ENCODE measurements at regions not wholly inside any gene's neighbourhood (a gene's known extent, or its start where the extent isn't known, plus 50 kb on each side); places are given as distances from the start of the nearest gene placed in this dataset.
"Not testable (repeated sequence)": the region's sequence is repeated elsewhere in the genome, so short reads cannot be mapped to it uniquely, and the experiment has no call there.

DNA sequence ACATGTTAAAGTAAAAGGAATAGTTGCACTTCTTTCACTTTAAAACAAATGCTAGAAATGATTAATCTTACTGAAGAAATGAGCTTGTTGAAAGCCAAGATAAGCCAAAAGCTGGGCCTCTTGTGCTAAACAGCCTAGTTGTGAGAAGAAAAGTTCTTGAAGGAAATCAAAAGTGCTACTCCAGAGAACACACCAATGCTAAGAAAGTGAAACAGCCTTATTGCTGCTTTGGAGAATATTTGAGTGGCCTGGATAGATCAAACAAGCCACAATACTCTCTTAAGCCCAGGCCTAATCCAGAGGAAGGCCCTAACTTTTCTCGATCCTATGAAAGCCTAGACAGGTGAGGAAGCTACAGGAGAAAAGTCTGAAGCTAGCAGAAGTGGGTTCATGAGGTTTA, 967.9 kb upstream of the INTU start:
- Mint-ChIP-seq H3K27me3 (no peaks in the 10 kb centered on the region), H3K4me1 (no peaks in the 10 kb centered on the region), H3K4me3 (no peak overlapping the region), H3K36me3 (no peaks in the 10 kb centered on the region), H3K27ac (no peak overlapping the region), H3K9me3 (no peaks in the 10 kb centered on the region)

DNA sequence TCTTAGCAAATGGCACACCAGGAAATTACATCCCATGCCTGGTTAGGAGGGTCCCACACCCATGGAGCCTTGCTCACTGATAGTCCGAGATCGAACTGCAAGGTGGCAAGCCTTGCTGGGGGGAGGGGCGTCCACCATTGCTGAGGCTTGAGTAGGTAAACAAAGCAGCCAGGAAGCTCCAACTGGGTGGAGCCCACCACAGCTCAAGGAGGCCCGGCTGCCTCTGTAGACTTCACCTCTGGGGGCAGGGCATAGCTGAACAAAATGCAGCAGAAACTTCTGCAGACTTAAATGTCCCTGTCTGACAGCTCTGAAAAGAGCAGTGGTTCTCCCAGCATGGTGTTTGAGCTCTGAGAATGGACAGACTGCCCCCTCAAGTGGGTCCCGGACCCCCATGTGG, 962.7 kb upstream of the INTU start:
- H3K4me3 Mint-ChIP-seq, H3K9me3 Mint-ChIP-seq, H3K36me3 Mint-ChIP-seq, H3K4me1 Mint-ChIP-seq, H3K27ac Mint-ChIP-seq, H3K27me3 Mint-ChIP-seq: not testable (repeated sequence)

DNA sequence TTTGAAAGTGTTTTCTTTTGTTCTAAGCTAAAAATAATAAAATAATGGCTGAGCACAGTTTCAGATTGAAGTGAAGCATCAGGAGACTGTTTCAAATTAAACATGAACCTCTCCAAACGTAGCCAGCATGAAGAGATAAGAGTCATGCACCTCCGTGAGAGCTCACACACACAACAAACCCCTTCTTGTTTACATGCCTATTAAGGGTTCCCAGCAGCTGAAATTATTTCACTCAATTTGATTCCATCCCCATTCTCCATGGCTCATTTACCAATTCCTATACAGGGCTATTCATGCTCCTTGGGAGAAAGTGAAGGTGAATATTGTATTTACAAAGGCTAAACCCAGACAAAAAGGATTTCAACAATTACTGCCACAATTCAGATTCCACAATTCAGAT, 954.1 kb upstream of the INTU start:
- H3K36me3 Mint-ChIP-seq = no peaks in the 10 kb centered on the region
- H3K27me3 Mint-ChIP-seq = no peaks in the 10 kb centered on the region
- no peak overlapping the region for H3K4me3 Mint-ChIP-seq
- H3K9me3 Mint-ChIP-seq = peaks cover 5% of the 10 kb centered on the region
- no peaks in the 10 kb centered on the region for H3K4me1 Mint-ChIP-seq
- H3K27ac Mint-ChIP-seq = no peak overlapping the region

DNA sequence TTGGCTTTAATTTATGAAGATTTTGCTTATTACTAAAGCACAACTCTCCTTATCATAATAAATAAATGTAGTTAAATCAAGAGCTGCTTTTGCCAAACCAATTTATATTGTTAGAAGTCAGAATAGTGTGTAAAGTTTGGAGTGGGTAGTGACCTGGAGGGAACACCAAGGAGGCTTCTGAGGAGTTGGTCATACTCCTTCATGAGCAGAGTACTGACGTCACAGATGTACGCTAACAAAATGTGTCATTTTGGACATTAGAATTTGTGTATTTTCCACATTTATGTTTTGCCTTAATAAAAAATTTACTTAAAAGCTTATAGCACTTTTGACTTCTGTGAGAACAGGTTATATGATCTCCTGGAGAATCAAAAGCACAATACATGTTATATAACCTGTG, 953.5 kb upstream of the INTU start:
- no peak overlapping the region for H3K4me3 Mint-ChIP-seq
- H3K9me3 Mint-ChIP-seq = peaks cover 5% of the 10 kb centered on the region
- H3K27me3 Mint-ChIP-seq = no peaks in the 10 kb centered on the region
- H3K36me3 Mint-ChIP-seq = no peaks in the 10 kb centered on the region
- H3K4me1 Mint-ChIP-seq = no peaks in the 10 kb centered on the region
- no peak overlapping the region for H3K27ac Mint-ChIP-seq

DNA sequence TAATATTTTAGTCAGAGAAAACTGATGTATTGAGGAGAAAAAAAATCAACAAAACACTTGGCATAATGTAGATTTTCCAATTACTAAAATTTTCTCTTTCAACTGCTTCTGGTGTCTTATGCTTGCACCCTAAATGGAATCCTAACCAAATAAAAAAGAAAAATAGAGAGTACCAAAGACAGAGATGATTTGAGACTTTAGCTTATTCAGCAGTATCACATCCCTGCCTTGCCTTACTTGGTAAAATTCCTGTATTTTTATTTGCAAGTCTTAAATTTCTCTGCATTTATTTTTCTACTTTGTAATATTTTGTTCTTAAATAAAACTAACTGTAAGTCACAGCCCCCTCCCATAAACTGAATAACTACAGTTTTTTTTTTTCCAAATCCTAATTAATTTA, 950.5 kb upstream of the INTU start:
- Mint-ChIP-seq H3K27me3 (no peaks in the 10 kb centered on the region), H3K4me1 (no peaks in the 10 kb centered on the region), H3K4me3 (no peak overlapping the region), H3K36me3 (no peaks in the 10 kb centered on the region), H3K9me3 (peaks cover 5% of the 10 kb centered on the region), H3K27ac (no peak overlapping the region)

DNA sequence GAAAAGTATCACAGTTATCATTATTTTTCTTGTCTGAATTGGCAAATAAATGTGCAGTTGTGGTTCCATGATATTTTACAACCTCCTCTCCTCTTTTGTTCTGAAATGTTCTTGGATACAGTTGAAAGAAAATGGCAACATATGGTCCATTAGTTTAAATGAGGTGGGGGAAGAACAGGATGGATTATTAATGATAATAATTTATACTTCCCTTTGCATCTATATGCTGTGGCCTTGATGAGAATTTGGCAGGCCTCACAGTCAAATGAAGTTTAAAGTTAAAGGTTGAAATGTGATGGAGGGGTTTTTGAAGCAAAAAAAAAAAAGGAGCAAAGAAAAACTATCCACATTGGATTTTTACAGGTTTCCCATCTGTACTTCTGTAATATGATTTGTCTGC, 946.3 kb upstream of the INTU start:
- Mint-ChIP-seq H3K4me3 (no peak overlapping the region), H3K27ac (no peak overlapping the region), H3K9me3 (peaks cover 3% of the 10 kb centered on the region), H3K36me3 (no peaks in the 10 kb centered on the region), H3K4me1 (no peaks in the 10 kb centered on the region), H3K27me3 (no peaks in the 10 kb centered on the region)

DNA sequence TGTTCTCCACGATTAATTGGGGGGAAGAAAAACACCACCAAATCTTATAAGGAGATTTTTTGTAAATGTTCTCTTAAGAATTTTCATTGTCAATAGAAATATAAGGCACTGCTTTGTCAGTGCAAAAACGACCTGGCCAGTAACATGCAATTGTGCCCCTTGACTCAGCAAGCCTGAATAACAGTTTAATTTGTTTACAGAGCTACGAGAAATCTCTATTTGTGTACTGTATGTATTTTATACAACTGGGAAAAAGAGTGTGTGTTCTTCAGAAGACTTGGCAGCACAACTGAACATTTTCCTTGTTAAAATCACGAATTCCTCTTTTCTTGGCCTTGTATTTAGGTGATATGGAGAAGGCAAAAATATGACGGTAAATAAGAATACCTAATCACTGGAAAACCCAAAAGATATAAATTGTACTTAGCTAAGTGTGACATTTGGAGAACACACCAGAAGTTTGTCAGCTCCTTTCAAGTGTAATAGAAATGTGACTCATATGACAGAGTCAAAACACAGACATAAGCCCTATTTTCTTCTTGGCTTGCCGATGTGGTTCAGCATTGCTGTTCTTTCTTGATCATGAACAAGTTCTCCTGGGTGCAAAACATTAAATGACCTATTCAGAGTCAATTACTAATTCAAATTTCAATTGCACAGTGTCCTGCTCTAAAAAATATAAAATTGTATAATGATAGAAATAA, 945.0 kb upstream of the INTU start:
- Mint-ChIP-seq H3K4me3 (no peak overlapping the region), H3K27me3 (no peaks in the 10 kb centered on the region), H3K36me3 (no peaks in the 10 kb centered on the region), H3K27ac (no peak overlapping the region), H3K4me1 (no peaks in the 10 kb centered on the region), H3K9me3 (peaks cover 8% of the 10 kb centered on the region)

DNA sequence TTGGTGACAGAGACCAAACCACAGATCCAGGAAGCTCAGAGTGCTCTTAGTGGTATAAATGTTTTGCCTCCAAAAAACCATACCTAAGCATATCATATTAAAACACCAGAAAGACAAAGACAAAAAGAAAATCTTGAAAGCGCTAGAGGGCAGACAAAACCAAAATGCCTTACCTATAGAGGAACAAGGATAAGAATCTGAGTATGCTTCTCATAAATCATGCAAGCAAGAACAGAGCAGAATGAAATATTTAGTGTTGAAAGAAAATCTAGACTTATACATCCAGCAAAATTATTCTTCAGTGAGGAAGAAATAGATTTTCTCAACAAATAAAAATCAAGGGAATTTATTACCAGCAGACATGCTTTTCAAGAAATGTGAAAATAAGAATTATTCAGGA, 941.0 kb upstream of the INTU start:
- Mint-ChIP-seq H3K4me1 (no peaks in the 10 kb centered on the region), H3K4me3 (no peak overlapping the region), H3K27me3 (no peaks in the 10 kb centered on the region)

DNA sequence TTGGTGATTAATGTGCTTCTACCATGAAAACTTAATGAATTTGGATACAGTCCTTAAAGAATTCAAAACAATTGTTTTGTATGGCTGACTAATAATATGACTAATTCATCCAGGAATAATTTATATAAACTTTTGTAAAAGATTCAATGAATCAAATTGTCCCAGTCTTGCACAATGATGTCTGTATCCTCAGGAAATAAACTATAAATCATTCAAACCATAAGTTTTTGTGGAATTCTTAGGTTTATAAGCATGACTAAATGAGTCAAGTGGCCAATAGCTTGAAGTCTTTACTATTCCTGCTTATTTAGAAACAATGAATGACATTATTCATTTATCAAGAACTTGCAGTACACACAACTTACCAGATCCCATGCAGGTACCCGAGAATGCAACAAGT, 935.0 kb upstream of the INTU start:
- Mint-ChIP-seq H3K27me3 (no peaks in the 10 kb centered on the region), H3K4me3 (no peak overlapping the region), H3K4me1 (no peaks in the 10 kb centered on the region), H3K36me3 (no peaks in the 10 kb centered on the region), H3K27ac (no peak overlapping the region), H3K9me3 (peaks cover 5% of the 10 kb centered on the region)

More for the DNA sequence above, 941.0 kb upstream of the INTU start:
- Mint-ChIP-seq H3K27ac (no peak overlapping the region), H3K9me3 (peaks cover 8% of the 10 kb centered on the region), H3K36me3 (no peaks in the 10 kb centered on the region)

DNA sequence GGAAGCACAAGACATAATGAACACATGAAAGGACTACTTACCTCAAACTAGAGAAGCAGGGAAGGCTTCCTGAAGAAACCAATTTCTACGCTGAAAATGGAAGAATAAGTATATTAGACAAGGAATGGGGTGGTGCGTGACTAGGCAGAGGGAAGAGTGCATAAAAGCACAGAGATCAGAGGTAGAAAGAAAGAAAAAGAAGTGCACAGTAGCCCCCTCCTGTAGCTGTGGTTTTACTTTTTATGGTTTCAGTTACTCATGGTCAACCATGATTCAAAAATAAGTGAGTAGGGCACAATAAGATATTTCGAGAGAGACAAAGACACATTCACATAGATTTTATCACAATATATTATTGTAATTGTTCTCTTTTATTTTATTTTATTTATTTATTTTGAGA, 934.5 kb upstream of the INTU start:
- H3K4me1 Mint-ChIP-seq = no peaks in the 10 kb centered on the region
- H3K27ac Mint-ChIP-seq = no peak overlapping the region
- H3K27me3 Mint-ChIP-seq = no peaks in the 10 kb centered on the region
- H3K9me3 Mint-ChIP-seq = peaks cover 5% of the 10 kb centered on the region
- H3K36me3 Mint-ChIP-seq = no peaks in the 10 kb centered on the region
- H3K4me3 Mint-ChIP-seq = no peak overlapping the region

DNA sequence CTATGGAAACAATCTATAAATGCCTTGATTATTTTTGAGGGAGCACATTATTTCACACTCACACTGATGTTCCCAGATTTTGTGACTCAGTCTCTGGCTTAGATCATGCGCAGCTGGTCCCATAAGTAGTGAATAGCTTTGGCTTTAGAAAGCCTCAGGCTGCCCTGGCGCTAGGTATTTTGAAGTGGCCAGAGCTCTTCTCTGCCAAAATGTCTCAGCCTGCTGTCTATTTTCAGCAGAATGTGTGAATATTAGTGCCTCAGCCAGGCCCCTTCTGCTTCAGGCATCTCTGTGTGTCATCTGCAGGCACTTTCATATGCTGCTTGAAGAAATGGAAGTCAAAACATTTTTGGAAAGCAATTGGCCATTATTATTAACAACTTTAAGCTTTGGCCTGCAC, 931.0 kb upstream of the INTU start:
- Mint-ChIP-seq H3K27ac (no peak overlapping the region), H3K9me3 (peaks cover 5% of the 10 kb centered on the region)

DNA sequence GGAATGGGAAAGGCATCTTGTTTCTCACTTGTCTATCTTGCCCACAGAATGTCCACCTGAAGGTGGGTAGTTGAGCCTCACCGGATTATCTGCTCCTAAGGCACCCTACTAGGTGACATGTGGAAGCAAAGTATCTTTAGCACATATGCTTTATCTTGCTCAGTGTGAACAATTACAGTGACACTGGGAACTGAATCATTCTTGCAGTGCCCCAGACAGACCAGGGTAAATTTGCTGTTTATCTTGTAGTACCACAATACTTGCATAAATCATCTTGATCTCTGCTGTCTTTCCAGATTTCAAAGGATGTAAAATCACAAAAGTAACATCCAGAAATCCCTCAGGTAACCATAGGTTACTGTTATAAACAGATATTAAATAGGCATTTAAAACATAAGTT, 930.0 kb upstream of the INTU start:
- no peaks in the 10 kb centered on the region for H3K4me1 Mint-ChIP-seq
- H3K4me3 Mint-ChIP-seq = no peak overlapping the region
- no peaks in the 10 kb centered on the region for H3K27me3 Mint-ChIP-seq
- peaks cover 5% of the 10 kb centered on the region for H3K9me3 Mint-ChIP-seq
- H3K27ac Mint-ChIP-seq = no peak overlapping the region
- no peaks in the 10 kb centered on the region for H3K36me3 Mint-ChIP-seq

More for the DNA sequence above, 931.0 kb upstream of the INTU start:
- Mint-ChIP-seq H3K4me1 (no peaks in the 10 kb centered on the region), H3K4me3 (no peak overlapping the region), H3K27me3 (no peaks in the 10 kb centered on the region), H3K36me3 (no peaks in the 10 kb centered on the region)

DNA sequence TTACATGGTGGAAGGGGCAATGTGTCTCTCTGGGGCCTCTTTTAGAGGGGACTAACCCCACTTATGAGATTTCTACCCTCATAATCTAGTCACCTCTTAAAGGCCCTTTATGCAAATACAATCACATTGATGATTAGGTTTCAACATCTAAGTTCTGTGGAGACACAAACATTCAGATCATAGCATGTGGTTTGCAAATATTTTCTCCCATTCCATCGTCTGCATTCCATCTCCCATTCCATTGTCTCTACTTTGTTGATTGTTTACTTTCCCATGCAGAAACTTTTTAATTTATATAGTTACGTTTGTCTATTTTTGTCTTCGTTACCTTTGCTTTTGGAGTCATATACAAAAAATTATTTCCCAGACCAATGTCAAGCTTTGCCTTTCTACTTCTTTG, 927.5 kb upstream of the INTU start:
- Mint-ChIP-seq H3K36me3 (no peaks in the 10 kb centered on the region), H3K27ac (no peak overlapping the region), H3K4me1 (no peaks in the 10 kb centered on the region), H3K4me3 (no peak overlapping the region), H3K9me3 (no peaks in the 10 kb centered on the region), H3K27me3 (no peaks in the 10 kb centered on the region)

DNA sequence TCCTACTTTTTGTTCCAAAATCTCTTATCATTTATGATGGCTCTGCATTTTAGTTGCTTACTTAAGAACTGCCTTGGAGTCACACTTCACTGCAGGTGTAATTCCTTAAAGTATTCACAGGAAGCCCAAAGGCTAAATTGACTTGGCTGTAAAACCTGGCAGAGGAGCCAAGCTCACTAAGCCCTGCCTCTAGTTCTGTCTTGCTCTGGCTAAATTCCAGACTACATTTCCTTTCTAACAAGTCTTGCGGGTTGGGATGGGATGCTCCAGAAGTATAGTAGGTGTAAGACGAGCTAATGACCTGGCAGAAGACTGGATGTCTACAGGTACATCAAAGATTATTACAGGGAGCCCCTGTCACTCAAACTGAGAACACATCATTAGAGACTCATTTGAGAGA, 924.0 kb upstream of the INTU start:
- H3K36me3 Mint-ChIP-seq = no peaks in the 10 kb centered on the region
- H3K27me3 Mint-ChIP-seq = no peaks in the 10 kb centered on the region
- no peaks in the 10 kb centered on the region for H3K4me1 Mint-ChIP-seq
- no peaks in the 10 kb centered on the region for H3K9me3 Mint-ChIP-seq
- H3K4me3 Mint-ChIP-seq = no peak overlapping the region
- no peak overlapping the region for H3K27ac Mint-ChIP-seq

DNA sequence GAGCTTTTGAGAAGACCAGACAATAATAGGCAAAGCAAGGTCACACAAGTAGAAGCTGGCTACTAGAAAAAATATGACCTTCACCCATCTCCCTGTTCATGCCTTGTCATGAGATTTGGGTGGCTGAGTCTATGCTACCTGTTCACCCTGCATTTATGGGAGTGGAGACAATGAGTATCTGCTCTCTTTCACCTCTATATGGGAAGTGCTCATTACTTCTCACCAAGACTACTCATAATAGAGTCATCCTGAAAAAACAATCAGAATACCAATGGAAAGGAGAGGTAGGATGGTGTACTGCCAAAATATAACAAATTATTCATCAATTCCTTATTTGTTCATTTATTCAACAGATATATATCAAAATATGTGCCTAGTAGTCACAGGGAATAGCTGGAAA, 921.8 kb upstream of the INTU start:
- H3K9me3 Mint-ChIP-seq = no peaks in the 10 kb centered on the region
- no peaks in the 10 kb centered on the region for H3K4me1 Mint-ChIP-seq
- no peak overlapping the region for H3K27ac Mint-ChIP-seq
- no peaks in the 10 kb centered on the region for H3K36me3 Mint-ChIP-seq
- no peak overlapping the region for H3K4me3 Mint-ChIP-seq
- H3K27me3 Mint-ChIP-seq = no peaks in the 10 kb centered on the region

DNA sequence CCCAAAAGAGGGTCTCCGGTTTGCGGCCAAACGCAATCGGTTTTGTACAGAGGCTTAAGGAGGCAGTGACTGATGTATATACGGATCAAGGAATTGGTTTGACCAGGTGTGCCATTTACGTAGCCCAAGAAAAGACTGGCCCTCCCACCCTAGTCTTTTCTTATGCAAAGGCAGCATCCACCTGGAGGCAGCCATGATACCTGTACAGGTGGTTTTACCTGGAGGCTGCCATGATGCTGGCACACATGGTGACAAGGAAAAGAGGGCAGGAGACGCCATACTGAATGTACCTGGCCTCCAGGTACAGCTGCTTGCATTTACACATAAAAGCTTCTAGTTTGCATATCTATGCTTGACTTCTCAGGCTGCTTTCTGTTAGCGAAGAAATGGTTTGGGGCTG, 917.7 kb upstream of the INTU start:
- H3K4me1 Mint-ChIP-seq = no peaks in the 10 kb centered on the region
- H3K4me3 Mint-ChIP-seq = no peak overlapping the region
- H3K36me3 Mint-ChIP-seq = no peaks in the 10 kb centered on the region
- H3K27me3 Mint-ChIP-seq = no peaks in the 10 kb centered on the region
- peaks cover 6% of the 10 kb centered on the region for H3K9me3 Mint-ChIP-seq
- no peak overlapping the region for H3K27ac Mint-ChIP-seq

DNA sequence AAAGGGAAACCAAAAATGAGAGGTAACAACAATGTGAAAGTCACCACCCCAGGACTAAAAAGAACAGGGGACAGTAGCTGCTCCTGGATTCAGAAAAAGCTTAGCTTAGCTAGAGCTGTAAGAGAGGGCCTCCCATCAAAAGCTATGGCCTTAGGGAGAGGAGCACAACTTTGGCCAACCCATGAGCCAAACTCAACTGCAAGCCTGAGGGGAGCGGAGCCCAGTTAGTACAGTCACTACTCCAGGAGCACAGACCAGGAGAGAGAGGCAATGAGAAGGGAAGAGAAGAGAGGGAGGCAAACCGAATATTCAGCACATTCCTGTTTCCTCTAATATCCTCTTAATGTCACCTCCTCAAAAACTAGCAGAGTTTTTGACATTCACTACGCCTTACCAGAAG, 917.1 kb upstream of the INTU start:
- Mint-ChIP-seq H3K27me3 (no peaks in the 10 kb centered on the region), H3K9me3 (peaks cover 6% of the 10 kb centered on the region), H3K36me3 (no peaks in the 10 kb centered on the region), H3K4me3 (no peak overlapping the region), H3K27ac (no peak overlapping the region), H3K4me1 (no peaks in the 10 kb centered on the region)

All from activated naive CD4-positive, alpha-beta T cell treated with anti-CD3 and anti-CD28 coated beads, Interleukin-2, amount 50 U/mL, for 24 hours (primary cell).